ENCODE measurements at regions not wholly inside any gene's neighbourhood (a gene's known extent, or its start where the extent isn't known, plus 50 kb on each side); places are given as distances from the start of the nearest gene placed in this dataset.

- TF ChIP-seq POLR2A (IDR thresholded peaks at IDR 0.05; ENCODE audit: low read depth, low read length): no peak
- no peak for TF ChIP-seq POLR2AphosphoS5 (IDR thresholded peaks at IDR 0.05; ENCODE audit: low read depth, low read length)
Measured at GRCh38 chrX:116009861-116010710, 160.5 kb upstream of the AGTR2 start.

Measured in GM12892 (cell line).